IPS-NIHi7 (cell line): ENCODE measurements at regions not wholly inside any gene's neighbourhood (a gene's known extent, or its start where the extent isn't known, plus 50 kb on each side); places are given as distances from the start of the nearest gene placed in this dataset.

ENCODE experiments used
- DNase-seq: peaks from one replicate; pipeline ENCODE4 v3.0.0; 2012; ENCODE audit warnings: mixed read lengths; ENCODE audit errors: extremely low spot score

GRCh38 chr20:41881466-41882046, 263.4 kb upstream of the CHD6 start:
- no peak for DNase-seq

DNA sequence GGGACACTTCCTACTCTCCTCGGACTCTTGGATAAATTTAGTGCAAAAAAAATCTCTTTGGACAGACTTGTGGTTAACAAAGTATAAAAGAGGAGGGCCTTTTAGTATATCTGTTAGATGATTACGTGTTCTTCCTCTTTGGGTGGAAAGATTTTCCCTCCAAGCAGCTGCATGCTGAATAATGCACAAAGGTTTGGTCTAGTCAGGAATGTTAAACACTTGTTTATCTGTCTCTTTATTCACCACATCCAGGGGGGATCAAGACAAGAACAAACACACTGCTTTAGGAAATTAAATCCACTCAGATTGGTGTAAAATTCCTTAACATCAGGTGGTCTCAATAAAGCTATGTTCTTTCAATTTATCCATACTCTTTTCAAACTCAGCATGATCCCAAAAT, 260.9 kb upstream of the CHD6 start:
- no peak for DNase-seq

- no peak for DNase-seq
Measured at GRCh38 chr20:41877911-41878310, 259.7 kb upstream of the CHD6 start.

DNA sequence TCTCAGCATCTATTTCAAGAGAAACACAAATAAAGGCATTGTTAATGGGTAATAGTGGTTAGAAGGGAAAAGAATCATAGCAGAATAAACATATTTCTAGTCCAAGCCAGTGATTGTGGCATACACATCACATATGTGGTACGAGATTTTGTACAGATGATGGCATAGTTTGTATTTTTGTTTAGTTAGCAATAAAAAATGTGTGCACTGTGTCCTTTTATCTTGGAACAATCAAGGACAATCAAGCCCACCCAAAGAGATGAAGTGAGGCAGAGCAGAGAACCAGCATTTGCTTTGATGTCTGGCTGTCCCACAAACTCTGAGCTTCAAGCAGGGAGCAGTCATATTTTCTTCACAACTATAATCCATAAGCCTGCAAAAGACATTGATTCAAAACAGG, 256.5 kb upstream of the CHD6 start:
- DNase-seq, result no peak

GRCh38 chr20:41872930-41873329, 254.8 kb upstream of the CHD6 start:
- DNase-seq, result no peak

DNA sequence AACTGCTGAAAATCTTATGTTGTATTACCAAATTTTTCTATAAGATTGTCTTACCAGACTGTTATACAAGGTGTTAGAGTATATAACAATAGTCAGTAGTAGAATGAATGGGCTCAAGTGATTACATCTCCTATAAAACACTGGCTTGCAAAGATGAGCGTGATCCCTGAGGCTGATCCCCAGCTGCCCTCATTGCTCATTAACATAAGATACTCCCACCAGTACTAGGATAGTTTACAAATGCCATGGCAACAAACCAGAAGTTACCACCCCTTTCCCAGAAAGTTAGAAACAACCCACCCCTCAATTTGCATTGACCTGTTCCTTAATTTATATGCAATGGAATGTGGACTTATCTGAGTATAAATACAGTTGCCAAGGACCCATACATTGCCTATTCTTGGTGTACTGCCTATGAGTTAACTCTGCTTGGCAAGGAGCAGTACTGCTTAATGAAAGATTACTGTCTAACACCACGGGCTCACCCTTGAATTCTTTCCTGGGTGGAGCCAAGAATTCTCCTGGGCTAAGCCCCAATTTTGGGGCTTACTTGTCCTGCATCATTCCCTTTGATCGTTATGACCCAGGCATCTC, 252.8 kb upstream of the CHD6 start:
- DNase-seq, result no peak

GRCh38 chr20:41869261-41869660, 251.1 kb upstream of the CHD6 start:
- DNase-seq, result no peak

- DNase-seq, result no peak
Measured at GRCh38 chr20:41865938-41866337, 247.8 kb upstream of the CHD6 start.

DNA sequence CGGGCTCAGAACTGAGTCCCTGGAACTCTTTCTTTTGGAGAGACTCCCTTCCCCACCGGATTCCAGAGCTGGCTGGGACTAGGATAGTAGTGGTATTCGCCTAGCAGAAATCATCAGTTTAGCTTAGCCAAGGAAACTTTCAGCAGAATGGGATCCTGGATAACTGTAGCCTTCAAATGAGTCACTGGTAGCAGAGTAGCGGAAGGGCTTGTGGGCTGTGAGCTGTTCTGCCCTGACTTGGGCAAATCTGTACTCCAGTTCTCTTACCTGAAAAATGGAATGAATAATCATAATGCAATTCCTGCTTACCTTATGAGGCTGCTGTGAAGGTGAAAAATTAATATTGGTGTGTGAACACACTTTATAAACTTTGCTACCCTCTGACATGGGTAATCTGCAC, 244.3 kb upstream of the CHD6 start:
- no peak for DNase-seq

DNA sequence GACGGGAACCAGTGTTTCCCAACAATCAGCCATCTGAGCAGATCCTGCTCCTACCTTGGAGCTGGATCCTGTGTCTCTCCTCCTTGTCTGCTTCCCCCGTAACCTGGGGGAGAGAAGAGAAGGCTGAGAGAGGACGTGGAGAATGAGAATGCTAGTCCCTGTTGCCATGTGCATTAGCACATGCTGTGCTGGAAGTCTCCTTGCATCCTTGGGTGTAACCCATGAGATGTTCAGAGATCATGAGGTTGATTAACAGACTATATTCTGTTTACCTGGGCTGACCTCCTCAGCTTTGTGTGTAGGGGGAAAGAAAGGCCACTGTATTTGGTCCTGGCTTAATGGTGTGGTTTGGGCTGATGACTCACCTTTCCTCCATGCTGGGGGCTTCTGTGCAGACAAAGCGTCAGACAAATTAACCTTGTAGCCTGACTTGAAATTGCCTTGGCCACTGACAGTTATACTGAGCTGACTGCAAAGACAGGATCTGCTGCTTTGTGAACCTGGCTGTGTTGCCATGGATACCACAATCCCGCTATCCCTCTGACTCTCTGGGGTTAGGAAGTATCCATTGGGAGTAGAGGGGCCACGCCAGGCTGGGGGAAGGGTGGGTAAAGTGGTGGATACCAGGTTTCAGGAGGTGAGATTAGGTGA, 243.7 kb upstream of the CHD6 start:
- peak; percentile 17 for DNase-seq

DNA sequence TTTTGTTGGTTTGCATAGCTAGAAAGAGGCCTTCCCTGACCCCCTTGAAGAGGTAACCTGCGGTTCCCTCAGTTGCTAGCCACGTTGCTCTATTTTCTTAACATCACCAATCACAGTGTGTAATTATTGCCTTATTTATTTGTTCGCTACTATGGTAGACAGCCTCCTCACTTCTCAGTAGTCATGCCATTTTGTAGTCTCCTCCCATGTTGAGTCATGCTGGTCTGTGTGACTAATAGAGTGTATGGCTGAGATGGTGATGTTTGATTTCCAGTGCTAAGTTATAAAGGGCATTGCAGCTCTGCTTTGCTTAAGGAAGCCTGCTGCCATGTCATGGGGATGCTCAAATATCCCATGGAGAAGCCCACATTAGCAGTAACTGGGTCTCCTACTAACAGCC, 236.6 kb upstream of the CHD6 start:
- DNase-seq, result no peak

- no peak for DNase-seq
Measured at GRCh38 chr20:41853806-41854205, 235.6 kb upstream of the CHD6 start.

GRCh38 chr20:41848180-41848579, 230.0 kb upstream of the CHD6 start:
- DNase-seq, result no peak

- no peak for DNase-seq
Measured at GRCh38 chr20:41837669-41838224, 219.6 kb upstream of the CHD6 start.

DNA sequence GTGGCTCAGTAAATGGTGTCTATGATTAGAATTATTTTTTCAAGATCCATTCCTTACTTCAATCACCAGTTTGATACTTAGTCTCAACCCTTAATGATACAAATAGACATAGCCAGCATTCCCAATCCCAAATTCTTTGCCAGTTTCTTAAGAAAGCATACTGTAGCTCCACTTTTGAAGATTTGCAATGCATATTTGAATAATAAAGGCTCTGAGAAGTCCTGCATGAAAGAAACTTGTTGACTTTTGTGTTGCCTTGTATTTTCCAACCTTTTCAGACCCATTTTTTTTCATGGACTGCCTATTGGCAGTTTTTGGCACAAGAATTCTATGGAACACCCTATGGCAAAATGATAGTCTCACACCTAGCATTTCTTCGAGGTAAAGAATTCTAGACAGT, 215.6 kb upstream of the CHD6 start:
- no peak for DNase-seq

DNA sequence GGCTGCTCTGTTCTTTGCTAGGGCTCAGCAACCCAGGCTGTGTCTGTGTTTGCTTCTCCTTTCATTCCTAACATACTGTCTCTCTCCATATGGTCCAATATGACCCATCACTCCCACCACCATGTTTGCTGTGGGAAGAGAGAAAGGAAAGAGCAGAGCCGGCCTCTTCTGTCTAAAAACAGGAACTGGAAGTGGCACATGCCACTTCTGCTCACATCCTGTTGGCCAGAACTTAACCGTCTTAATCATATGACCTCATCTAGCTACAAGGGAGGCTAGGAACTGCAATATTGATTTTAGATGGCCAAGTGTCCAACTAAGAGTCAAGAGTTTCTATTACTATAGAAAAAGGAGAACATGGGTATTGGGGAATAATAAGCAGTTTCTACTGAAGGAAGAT, 212.5 kb upstream of the CHD6 start:
- DNase-seq, result no peak

GRCh38 chr20:41819436-41819835, 201.3 kb upstream of the CHD6 start:
- no peak for DNase-seq

DNA sequence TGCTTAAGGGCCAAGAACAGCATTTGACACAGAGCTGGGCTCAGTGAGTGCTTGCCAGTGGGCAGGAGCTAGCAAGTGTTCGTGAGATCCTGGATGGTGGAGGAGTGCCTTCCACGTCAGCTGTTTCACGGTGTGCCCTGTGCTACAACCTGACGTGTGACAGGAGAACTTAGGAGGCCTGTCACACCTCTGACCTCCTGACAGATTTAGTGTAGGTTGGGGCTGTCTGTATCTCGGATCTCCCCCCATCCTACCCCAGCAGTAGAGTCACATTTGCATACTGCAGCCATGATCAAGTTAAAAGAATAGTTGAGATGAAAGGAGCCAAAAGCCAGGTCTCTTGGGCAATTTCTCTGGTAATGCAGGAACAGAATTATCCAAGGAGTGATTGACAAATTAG, 200.8 kb upstream of the CHD6 start:
- DNase-seq, result no peak

GRCh38 chr20:41818369-41818768, 200.2 kb upstream of the CHD6 start:
- DNase-seq, result no peak

DNA sequence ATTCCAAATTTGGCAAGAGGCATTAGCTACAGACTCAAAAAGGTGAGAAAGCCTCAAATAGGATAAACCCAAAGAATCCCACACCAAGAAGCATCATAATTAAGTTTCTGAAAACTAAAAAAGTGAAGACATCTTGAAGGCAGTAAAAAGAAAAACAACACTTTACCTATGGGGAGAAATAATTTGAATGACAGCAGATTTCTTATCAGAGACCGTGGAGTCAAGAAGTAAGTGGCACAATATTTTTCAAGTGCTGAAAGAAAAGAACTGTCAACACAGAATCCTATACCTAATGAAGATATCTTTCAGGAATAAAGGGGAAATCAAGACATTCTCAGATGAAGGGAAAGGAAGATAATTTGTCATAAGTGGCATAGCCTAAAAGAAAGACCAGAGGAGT, 193.3 kb upstream of the CHD6 start:
- DNase-seq, result no peak

DNA sequence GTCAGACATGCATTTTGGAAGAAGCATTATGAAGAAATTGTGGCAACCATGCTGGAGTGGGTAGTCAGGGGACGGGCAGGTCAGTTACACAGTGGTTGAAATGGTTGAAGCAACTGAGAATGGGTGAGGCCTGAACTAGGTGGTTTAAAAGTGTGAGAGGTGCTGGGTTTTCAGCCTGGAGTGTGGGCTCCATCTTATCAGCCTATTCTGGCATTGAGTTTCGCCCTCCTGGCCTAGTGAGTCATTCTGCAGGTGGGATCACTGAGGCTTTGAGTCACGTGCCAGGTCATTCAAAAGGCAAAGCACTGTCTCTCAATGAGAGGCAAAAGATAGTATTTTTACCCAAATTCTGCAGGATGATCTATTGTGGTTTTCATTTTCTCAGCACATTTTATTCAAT, 181.9 kb upstream of the CHD6 start:
- no peak for DNase-seq

GRCh38 chr20:41798930-41799502, 180.8 kb upstream of the CHD6 start:
- DNase-seq, result no peak

DNA sequence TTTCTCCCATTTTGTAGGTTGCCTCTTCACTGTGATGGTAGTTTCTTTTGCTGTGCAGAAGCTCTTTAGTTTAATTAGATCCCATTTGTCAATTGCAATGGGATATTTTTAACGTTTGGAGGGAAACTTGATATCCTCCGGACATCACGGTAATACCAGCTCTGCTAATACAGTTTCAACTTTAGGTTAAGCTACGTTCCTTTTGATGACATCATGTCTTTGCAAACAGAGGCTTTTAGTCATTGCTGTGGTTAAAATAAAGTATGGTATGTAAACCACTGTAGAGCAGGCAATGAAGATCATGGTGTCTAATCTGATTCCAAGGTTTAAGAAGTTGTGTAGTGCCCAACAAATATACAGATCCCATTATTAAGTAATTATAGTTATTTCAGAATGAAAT, 168.0 kb upstream of the CHD6 start:
- DNase-seq, result no peak
